ENCODE measurements at regions not wholly inside any gene's neighbourhood (a gene's known extent, or its start where the extent isn't known, plus 50 kb on each side); places are given as distances from the start of the nearest gene placed in this dataset.
"Not testable (repeated sequence)": the region's sequence is repeated elsewhere in the genome, so short reads cannot be mapped to it uniquely, and the experiment has no call there.

DNA sequence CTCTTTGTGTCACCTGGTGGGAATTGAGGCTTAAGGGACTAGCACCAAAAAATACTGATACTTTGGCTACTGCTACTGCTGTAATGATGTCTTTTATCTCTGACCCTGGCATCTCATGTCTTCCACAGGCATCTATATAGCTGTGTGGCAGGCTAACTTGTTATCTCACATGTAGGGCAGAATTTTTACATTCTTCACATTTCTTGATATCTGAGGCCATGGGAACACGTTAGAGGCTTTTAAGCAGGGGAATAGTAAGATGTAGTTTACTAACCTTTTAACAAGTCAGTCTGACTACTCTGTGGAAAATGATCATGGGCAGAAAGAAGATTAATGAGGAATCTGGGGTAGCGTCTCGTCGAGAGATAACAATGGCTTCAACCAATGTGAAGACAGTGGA, 498.4 kb downstream of the PCNX1 start:
- no peak for DNase-seq

DNA sequence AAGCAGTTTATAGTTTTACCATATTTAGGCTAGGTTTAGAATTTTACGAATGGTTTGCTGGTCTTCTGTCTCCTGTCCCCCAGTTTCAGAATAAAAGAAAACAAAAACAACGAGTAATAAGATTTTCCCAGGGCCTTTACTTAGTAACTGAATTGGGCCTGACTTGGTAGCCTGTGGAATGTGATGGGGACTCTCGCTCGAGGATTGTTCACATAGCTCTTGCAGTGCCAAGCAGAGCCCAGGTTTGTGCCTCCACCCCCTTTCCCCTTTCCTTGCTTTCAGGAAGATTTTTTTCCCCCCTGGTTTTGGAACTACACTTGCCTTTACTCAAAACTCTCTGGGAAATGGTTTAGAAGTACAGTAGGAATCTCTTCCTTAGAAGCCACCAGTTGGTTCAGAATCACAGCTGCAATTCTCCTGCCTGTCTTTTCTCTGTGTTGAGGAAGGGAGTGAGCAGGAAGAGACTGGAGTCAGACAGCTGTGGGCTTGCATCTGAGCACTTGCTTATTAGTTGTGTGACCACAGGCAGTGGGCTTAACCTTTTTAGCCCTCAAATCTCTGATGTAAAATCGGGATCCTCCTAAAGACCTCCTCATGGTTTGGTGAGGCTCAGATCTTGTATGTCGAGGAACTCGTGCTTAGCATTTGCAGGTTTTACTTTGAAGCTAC, 501.2 kb downstream of the PCNX1 start:
- no peak for DNase-seq

DNA sequence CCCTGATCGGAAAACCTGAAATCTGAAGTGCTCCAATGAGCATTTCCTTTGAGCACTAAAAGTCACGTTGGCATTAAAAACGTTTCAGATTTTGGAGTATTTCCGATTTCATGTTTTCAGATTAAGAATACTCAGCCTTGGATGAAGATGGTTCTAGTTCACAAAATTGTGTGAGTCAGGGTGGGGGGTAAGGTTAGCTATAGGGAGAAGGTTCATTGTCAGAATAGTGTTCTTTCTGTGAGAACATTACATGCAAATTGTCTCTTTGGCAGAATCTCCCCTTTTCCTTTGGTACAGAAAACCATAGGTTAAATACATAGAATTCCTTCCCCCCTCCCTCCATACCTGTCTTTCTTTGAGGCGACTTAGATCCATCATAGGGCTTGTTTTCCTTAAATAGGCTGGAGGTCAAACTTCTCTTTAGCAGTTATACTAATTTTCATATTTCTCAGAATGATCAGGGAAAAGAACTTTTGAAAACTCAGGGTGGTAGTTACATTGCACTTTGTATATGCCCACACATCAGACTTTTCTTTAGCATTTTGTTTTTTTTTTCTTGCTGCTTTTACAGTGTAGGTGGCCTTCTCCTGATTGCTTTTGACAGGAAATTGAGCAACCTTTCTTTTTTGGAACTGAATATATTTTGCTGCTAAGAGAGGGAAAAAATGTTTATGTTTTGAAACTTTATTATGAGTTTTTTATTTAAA, 503.5 kb downstream of the PCNX1 start:
- DNase-seq: no peak

DNA sequence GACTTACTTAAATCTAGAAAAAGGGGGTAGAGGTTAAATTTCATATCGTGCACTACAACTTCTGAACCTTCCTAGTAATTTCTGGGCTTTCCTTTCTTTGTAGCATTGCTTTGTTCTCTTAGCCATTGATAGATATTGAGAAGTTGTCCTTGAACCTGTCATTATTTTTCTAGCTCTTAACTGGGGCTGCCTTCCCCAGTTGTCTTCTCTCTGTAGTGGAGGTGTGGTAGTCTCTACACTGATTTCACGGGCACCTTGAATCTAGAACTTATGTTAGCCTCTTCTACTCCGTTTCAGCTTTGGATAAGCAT, 504.0 kb downstream of the PCNX1 start:
- DNase-seq: no peak

DNA sequence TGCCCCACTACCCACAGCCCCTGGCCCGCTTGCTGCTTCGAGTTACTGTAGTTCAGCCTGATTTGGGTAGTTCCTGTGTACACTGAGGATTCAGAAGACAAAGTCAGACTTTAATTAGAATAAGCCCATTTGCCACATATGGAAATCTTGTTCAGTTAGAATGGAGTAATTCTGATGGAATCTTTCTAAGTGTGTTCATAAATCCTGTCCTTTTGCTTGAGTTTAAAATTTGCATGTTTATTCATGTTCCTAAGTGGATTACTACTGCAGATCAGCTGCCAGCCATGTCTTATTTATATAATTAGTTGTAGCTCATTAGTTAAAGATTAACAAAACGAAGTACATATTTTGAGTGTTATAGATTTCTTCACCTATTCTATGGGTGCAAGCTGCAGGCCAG, 504.5 kb downstream of the PCNX1 start:
- DNase-seq: no peak

DNA sequence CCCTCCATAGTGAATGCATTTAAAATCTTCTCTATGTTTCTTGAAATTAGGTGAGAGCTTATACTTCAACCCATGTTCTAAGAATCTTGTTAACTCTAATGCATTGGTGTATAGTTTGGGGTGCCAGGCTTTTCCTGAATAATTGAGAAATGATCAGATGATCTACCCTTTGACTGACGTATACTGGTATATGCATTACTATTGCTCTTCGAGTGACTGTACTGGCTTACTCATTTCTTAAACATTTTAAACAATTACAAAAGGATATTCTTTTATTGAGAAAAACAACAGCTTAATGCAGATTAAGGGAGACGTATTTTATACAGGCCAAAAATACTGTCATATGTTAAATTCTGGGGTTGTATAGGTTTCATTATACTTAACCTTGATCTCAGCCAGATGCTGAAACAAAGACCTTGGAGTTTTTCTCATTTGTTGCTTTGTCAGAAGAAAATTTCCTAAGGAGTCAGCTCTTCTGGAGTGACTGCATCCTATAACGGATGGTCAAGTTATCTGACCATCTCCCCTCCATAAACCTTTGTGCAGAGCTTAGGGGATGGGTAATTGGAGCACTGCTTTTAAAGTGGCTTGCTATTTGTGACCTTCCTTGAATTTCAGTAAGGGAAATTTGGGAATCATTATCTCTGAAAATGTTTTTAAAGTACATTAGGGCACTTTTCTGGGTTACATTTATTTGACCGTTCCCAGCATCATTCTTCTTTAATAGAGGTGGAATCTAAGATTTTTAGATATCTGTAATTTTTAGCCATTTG, 507.6 kb downstream of the PCNX1 start:
- DNase-seq: no peak

- no peak for DNase-seq
Observed at GRCh38 chr14:71415404-71415690, 508.1 kb downstream of the PCNX1 start.

- no peak for DNase-seq
Observed at GRCh38 chr14:71416392-71416791, 509.1 kb downstream of the PCNX1 start.

DNA sequence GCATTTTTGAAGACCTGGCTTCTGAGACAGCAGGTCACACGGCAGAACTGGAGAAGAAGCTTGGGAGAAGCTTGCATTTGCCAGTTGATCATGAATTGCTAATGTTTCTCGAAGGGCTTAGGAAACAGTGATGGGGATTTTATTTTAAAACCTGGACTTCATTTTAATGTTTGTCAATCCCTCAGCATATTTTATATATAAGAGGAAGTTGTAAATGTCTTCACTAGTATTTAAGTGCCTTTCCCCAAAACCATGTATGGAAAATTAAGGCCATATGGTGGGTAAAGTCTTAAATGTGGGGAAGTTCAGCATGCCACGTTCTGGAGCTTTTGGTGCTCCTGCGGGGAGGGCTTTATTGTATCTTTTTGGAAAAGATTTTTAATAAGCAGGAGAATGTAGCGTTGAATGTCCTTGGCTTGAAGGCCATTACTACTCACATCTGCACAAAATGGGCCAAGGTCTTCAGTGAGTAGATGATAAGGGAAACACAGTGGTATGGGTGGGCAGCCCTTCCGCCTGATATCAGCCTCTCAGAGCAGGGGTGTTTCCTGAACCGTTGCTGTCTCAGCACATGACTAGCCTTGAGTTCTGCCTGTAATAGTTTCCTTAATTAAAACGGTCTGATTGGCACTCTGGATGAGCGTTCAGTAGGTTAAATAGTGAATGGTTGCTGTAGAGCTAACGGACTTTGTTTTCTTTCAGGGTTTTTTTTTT, 511.4 kb downstream of the PCNX1 start:
- DNase-seq: no peak

GRCh38 chr14:71423481-71423880, 508.7 kb upstream of the RGS6 start:
- DNase-seq: no peak

DNA sequence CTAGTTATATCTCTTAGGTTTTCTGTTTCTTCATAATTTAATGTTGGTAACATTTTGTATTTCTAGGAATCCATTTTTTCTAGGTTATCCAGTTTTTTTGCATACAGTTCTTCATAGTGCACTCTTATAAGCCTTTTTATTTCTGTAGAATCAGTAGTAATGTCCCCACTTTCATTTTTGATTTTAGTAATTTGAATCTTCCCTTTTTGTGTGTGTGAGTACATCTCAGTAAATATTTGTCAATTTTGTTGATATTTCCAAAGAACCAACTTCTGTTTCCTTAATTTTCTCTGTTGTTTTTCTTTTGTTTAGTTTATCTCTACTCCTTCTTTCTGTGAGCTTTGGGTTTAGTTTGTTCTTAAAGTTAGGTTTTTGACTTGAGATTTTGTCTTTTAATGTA, 507.3 kb upstream of the RGS6 start:
- no peak for DNase-seq

GRCh38 chr14:71426001-71426400, 506.2 kb upstream of the RGS6 start:
- DNase-seq: no peak

DNA sequence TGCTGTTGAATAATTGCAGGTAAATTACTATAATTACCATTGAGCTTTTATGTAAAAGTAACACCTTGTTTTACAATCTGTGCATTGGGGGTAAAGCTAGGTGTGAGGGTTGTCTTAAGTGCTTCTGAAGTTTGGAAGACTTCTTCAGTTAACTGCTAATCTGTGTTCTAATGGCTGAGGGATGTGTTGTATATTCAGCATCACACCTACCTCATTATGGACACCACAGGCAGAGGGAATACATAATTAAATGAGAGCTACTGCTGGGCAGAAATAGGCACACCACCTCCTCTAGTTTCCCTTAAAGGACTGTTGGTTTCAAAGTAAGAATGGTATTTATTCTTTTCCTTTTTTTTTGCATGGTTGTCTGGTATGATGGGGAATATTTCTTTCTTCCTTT, 502.3 kb upstream of the RGS6 start:
- no peak for DNase-seq

DNA sequence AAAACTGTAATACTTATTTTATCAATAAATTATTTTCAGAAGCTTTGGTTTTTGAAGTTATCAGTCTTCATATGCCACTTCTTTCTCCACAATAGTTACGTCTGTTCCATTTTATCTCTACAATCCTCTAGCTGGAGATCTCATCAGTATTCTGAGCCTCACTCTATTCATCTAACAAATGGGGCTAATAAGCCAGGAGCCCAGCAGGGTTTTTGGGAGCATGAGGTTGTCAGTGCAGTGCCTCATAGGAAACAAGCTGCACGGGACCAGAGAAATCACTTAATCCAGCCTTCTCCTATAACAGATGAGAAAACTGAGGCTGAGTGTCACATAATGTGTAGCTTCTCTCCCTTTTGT, 501.9 kb upstream of the RGS6 start:
- DNase-seq: no peak

- DNase-seq: no peak
Observed at GRCh38 chr14:71430678-71431376, 501.4 kb upstream of the RGS6 start.

DNA sequence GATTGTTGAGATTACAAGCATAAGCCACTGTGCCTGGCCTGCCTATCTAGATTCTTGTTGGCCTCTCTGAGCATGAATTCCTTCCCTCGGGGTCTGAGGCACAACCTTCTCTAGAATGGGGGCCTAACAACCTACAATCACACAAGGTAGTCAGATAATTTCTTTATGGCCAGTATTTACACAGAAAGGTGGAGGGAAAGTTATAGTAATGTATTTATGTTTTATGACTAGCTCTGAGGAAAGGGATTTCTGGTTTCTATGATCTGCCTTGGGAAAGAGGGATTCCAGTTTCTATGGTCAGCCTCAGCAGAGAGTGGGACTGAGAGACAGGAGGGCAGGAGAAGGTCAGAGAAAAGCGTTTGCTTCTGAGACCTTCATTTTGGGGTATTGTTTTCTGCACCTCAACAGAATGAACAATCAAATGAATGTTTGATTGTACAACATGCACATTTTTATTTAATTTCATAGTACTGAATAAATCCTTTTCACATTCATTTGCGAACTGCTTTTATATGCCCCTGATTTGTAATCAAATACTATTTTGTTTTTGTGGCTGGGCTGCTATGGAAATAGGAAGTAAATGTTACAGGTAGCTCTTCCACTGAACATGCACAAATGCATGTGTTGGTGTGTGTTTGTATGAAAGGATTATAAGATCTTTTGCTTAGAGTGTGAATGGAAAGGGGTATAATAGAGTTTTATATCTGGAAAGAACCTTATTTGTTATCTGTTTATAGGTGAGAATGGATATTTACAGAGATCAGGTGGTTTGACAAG, 499.7 kb upstream of the RGS6 start:
- no peak for DNase-seq

GRCh38 chr14:71433303-71433702, 498.9 kb upstream of the RGS6 start:
- DNase-seq: no peak

GRCh38 chr14:71435641-71436040, 496.6 kb upstream of the RGS6 start:
- DNase-seq: not testable (repeated sequence)

DNA sequence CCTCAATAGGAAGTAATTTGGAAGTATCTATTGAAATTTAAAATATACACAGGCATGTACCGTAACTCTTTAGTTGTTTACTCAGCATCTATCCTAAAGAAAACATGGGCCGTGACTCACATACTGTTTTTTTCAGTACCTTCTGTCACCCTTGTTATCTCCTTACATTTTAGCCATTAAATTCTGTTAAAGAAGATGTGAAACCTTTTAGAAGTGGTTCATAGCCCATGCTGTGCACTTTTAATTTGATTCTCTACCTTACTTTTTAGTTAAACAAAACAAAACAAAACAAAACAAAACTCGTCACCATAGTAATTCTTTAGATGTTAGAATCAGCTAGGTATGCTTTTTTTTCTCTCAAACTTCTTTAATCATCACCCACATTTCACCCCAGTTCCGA, 494.4 kb upstream of the RGS6 start:
- DNase-seq: no peak

- DNase-seq: no peak
Observed at GRCh38 chr14:71438684-71439083, 493.5 kb upstream of the RGS6 start.

GRCh38 chr14:71441126-71441525, 491.1 kb upstream of the RGS6 start:
- DNase-seq: no peak

DNA sequence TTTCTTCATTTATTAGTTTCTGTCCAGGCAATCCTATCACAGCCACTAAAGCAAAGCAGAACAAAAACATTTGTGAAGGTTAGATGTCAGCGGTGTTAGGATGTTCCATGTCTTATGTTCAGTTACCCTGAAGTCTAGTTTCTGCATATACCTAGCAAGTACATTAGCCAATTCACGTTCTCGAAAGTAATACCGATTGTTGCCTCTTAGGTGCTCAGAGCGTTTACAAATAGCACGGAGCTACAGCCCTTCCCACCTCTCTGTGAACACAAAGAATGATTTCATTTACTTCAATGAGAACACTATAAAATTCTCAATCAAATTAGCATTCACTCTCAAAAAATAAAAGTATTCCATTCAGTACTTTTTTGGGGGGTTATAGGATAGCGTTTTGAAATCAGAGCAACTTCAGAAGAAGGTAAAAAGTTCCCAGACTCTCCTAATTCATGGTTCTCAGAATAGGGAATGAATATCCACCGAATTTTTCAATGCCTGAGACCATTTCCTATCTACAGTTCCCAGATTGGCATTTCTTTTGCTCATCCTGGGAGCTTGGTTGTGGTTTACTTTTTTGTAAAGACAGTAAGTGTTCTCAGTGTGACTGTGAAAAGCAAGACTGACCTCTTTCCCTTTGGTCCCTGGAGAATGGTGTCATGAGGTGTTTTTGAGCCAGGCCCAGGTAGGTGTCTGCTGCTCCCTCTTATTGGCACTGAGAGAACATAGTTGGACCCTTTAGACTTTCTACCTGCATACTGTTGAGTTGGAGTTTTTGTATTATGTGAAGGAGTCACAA, 488.0 kb upstream of the RGS6 start:
- DNase-seq: no peak
